Activated CD4-positive, alpha-beta T cell treated with anti-CD3 and anti-CD28 coated beads for 48 hours (primary cell): ENCODE measurements at regions not wholly inside any gene's neighbourhood (a gene's known extent, or its start where the extent isn't known, plus 50 kb on each side); places are given as distances from the start of the nearest gene placed in this dataset.
"Not testable (repeated sequence)": the region's sequence is repeated elsewhere in the genome, so short reads cannot be mapped to it uniquely, and the experiment has no call there.

Source experiments
- DNase-seq: peaks from one replicate; pipeline ENCODE4 v3.0.0-alpha.2; 2020

GRCh38 chr9:102355982-102356381, 617.5 kb upstream of the GRIN3A start:
- DNase-seq = no peak

- no peak for DNase-seq
Measured at GRCh38 chr9:102354041-102354440, 615.6 kb upstream of the GRIN3A start.

- DNase-seq = not testable (repeated sequence)
Measured at GRCh38 chr9:102337471-102337870, 599.0 kb upstream of the GRIN3A start.

- DNase-seq = no peak
Measured at GRCh38 chr9:102309379-102309778, 570.9 kb upstream of the GRIN3A start.

- DNase-seq = no peak
Measured at GRCh38 chr9:102295188-102295587, 556.7 kb upstream of the GRIN3A start.

GRCh38 chr9:102273952-102274351, 535.5 kb upstream of the GRIN3A start:
- no peak for DNase-seq

GRCh38 chr9:102253099-102253498, 514.7 kb upstream of the GRIN3A start:
- DNase-seq = no peak

- DNase-seq = no peak
Measured at GRCh38 chr9:102244916-102245315, 506.5 kb upstream of the GRIN3A start.

GRCh38 chr9:102237520-102237919, 499.1 kb upstream of the GRIN3A start:
- DNase-seq = no peak

GRCh38 chr9:102237094-102237493, 498.6 kb upstream of the GRIN3A start:
- DNase-seq = no peak

GRCh38 chr9:102227416-102227815, 489.0 kb upstream of the GRIN3A start:
- not testable (repeated sequence) for DNase-seq

- DNase-seq = no peak
Measured at GRCh38 chr9:102225841-102226441, 487.5 kb upstream of the GRIN3A start.

- DNase-seq = not testable (repeated sequence)
Measured at GRCh38 chr9:102223320-102224136, 485.1 kb upstream of the GRIN3A start.

- no peak for DNase-seq
Measured at GRCh38 chr9:102209176-102209575, 470.7 kb upstream of the GRIN3A start.

- no peak for DNase-seq
Measured at GRCh38 chr9:102206432-102206831, 468.0 kb upstream of the GRIN3A start.

GRCh38 chr9:102205251-102205650, 466.8 kb upstream of the GRIN3A start:
- DNase-seq = no peak

- DNase-seq = no peak
Measured at GRCh38 chr9:102202126-102202525, 463.7 kb upstream of the GRIN3A start.

GRCh38 chr9:102185962-102186361, 447.5 kb upstream of the GRIN3A start:
- DNase-seq = no peak

- DNase-seq = no peak
Measured at GRCh38 chr9:102185371-102185770, 446.9 kb upstream of the GRIN3A start.

- no peak for DNase-seq
Measured at GRCh38 chr9:102178811-102179210, 440.4 kb upstream of the GRIN3A start.

- not testable (repeated sequence) for DNase-seq
Measured at GRCh38 chr9:102174202-102174601, 435.8 kb upstream of the GRIN3A start.

GRCh38 chr9:102164247-102164646, 425.8 kb upstream of the GRIN3A start:
- no peak for DNase-seq

GRCh38 chr9:102153081-102153480, 414.6 kb upstream of the GRIN3A start:
- not testable (repeated sequence) for DNase-seq

- DNase-seq = no peak
Measured at GRCh38 chr9:102135768-102136167, 397.3 kb upstream of the GRIN3A start.

- DNase-seq = no peak
Measured at GRCh38 chr9:102124465-102124864, 386.0 kb upstream of the GRIN3A start.
